Keratinocyte (primary cell): ENCODE measurements at regions not wholly inside any gene's neighbourhood (a gene's known extent, or its start where the extent isn't known, plus 50 kb on each side); places are given as distances from the start of the nearest gene placed in this dataset.

Experiments used
- EZH2 ChIP-seq: IDR thresholded peaks from one replicate; pipeline ENCODE4 v1.6.1; 2012; ENCODE audit warnings: inconsistent platforms, mild to moderate bottlenecking, low read length, moderate library complexity
- TF ChIP-seq, protein P1 (sequence below), 3 experiments: IDR thresholded peaks in 1 of 3; conservative IDR thresholded peaks in 1 of 3; optimal IDR thresholded peaks in 1 of 3; 2 replicates in 2 of 3; 3 replicates in 1 of 3; pipeline versions ENCODE3 to v1.5.1; 2011; ENCODE audit warnings: low read length in 3 of 3, mild to moderate bottlenecking in 3 of 3, moderate library complexity in 2 of 3, control low read depth in 1 of 3, inconsistent platforms in 1 of 3; ENCODE audit not compliant: insufficient read depth in 2 of 3; ENCODE audit errors: extremely low read depth in 1 of 3

- TF ChIP-seq, protein P1, sequence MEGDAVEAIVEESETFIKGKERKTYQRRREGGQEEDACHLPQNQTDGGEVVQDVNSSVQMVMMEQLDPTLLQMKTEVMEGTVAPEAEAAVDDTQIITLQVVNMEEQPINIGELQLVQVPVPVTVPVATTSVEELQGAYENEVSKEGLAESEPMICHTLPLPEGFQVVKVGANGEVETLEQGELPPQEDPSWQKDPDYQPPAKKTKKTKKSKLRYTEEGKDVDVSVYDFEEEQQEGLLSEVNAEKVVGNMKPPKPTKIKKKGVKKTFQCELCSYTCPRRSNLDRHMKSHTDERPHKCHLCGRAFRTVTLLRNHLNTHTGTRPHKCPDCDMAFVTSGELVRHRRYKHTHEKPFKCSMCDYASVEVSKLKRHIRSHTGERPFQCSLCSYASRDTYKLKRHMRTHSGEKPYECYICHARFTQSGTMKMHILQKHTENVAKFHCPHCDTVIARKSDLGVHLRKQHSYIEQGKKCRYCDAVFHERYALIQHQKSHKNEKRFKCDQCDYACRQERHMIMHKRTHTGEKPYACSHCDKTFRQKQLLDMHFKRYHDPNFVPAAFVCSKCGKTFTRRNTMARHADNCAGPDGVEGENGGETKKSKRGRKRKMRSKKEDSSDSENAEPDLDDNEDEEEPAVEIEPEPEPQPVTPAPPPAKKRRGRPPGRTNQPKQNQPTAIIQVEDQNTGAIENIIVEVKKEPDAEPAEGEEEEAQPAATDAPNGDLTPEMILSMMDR (optimal IDR thresholded peaks at IDR 0.05 in 1 of 3, IDR thresholded peaks at IDR 0.05 in 1 of 3, conservative IDR thresholded peaks at IDR 0.05 in 1 of 3; ENCODE audit: extremely low read depth in 1 of 3, insufficient read depth in 2 of 3, low read length in 3 of 3), result no peak
- TF ChIP-seq EZH2, result no peak
These were observed 547.9 kb downstream of the COL12A1 start for GRCh38 chr6:74657931-74658330.
